Osteoblast (primary cell): ENCODE measurements at regions not wholly inside any gene's neighbourhood (a gene's known extent, or its start where the extent isn't known, plus 50 kb on each side); places are given as distances from the start of the nearest gene placed in this dataset.
"Not testable (repeated sequence)": the region's sequence is repeated elsewhere in the genome, so short reads cannot be mapped to it uniquely, and the experiment has no call there.

Experiments
- DNase-seq: peaks from one replicate; pipeline ENCODE4 v3.0.0; 2011; ENCODE audit warnings: low spot score, mixed read lengths; ENCODE audit not compliant: insufficient read length; ENCODE audit errors: missing footprints
- H2AFZ ChIP-seq: 2 replicates; pipeline ENCODE4 v1.6.0; 2011; ENCODE audit warnings: mild to moderate bottlenecking, low read length
- H3K27ac ChIP-seq: 2 replicates; pipeline ENCODE4 v1.5.1; 2011; ENCODE audit warnings: mild to moderate bottlenecking, low read depth, low read length, moderate library complexity
- H3K27me3 ChIP-seq: 2 replicates; pipeline ENCODE4 v1.6.0; 2012; ENCODE audit warnings: mild to moderate bottlenecking, control low read depth, inconsistent platforms, low read length, moderate library complexity; ENCODE audit not compliant: insufficient read depth
- H3K36me3 ChIP-seq: 2 replicates; pipeline ENCODE4 v1.5.1; 2011; ENCODE audit warnings: mild to moderate bottlenecking, low read length, control low read depth, moderate library complexity; ENCODE audit not compliant: insufficient read depth
- H3K4me1 ChIP-seq: 2 replicates; pipeline ENCODE4 v1.5.1; 2011; ENCODE audit warnings: mild to moderate bottlenecking, low read length, control low read depth, moderate library complexity; ENCODE audit not compliant: insufficient read depth
- H3K4me2 ChIP-seq: 2 replicates; pipeline ENCODE4 v1.6.0; 2011; ENCODE audit warnings: mild to moderate bottlenecking, low read length; ENCODE audit not compliant: insufficient read depth
- H3K4me3 ChIP-seq: fragments of 200-600 bp; sonication (generic); 3 replicates; pipeline ENCODE4 v1.5.1; 2012; ENCODE audit warnings: mild to moderate bottlenecking, low read length, inconsistent platforms; ENCODE audit not compliant: insufficient read depth
- H3K79me2 ChIP-seq: 2 replicates; pipeline ENCODE4 v1.6.0; 2012; ENCODE audit warnings: mild to moderate bottlenecking, low read length, control low read depth, inconsistent platforms; ENCODE audit not compliant: insufficient read depth
- H3K9me3 ChIP-seq: 2 replicates; pipeline ENCODE4 v1.5.1; 2011; ENCODE audit warnings: low read depth, low read length, control low read depth
- H4K20me1 ChIP-seq: 2 replicates; pipeline ENCODE4 v1.6.0; 2012; ENCODE audit warnings: mild to moderate bottlenecking, low read length, control low read depth; ENCODE audit not compliant: insufficient read depth
- CTCF ChIP-seq: IDR thresholded peaks from 2 replicates; pipeline ENCODE4 v1.5.1; 2011; ENCODE audit warnings: mild to moderate bottlenecking, low read depth, low read length, moderate library complexity; ENCODE audit errors: extremely low read depth

GRCh38 chr16:76875898-76876297 lies 315.1 kb upstream of the MON1B start:
- H3K4me1 ChIP-seq, result no peaks in the 10 kb centered on the region
- H3K27me3 ChIP-seq, result no peaks in the 10 kb centered on the region
- no peaks in the 10 kb centered on the region for H4K20me1 ChIP-seq
- no peak overlapping the region for H3K4me3 ChIP-seq
- H3K36me3 ChIP-seq, result no peaks in the 10 kb centered on the region
- DNase-seq, result no peak
- H2AFZ ChIP-seq, result no peak overlapping the region
- no peak overlapping the region for H3K4me2 ChIP-seq
- TF ChIP-seq CTCF, result no peak
- no peak overlapping the region for H3K27ac ChIP-seq
- no peaks in the 10 kb centered on the region for H3K79me2 ChIP-seq
- H3K9me3 ChIP-seq, result no peaks in the 10 kb centered on the region

GRCh38 chr16:76879420-76879819 lies 311.6 kb upstream of the MON1B start:
- no peaks in the 10 kb centered on the region for H3K27me3 ChIP-seq
- no peak overlapping the region for H3K4me3 ChIP-seq
- no peak for DNase-seq
- no peaks in the 10 kb centered on the region for H3K36me3 ChIP-seq
- no peaks in the 10 kb centered on the region for H3K4me1 ChIP-seq
- no peak overlapping the region for H2AFZ ChIP-seq
- H4K20me1 ChIP-seq, result no peaks in the 10 kb centered on the region
- H3K4me2 ChIP-seq, result no peak overlapping the region
- H3K79me2 ChIP-seq, result no peaks in the 10 kb centered on the region
- TF ChIP-seq CTCF, result no peak
- H3K27ac ChIP-seq, result no peak overlapping the region
- H3K9me3 ChIP-seq, result no peaks in the 10 kb centered on the region

- H3K9me3 ChIP-seq, H2AFZ ChIP-seq, H3K4me3 ChIP-seq, H4K20me1 ChIP-seq, DNase-seq, H3K27ac ChIP-seq, H3K27me3 ChIP-seq, H3K4me1 ChIP-seq, H3K79me2 ChIP-seq, H3K36me3 ChIP-seq, H3K4me2 ChIP-seq: not testable (repeated sequence)
These were observed 310.5 kb upstream of the MON1B start for GRCh38 chr16:76880523-76880922.

- H3K79me2 ChIP-seq, result no peaks in the 10 kb centered on the region
- no peaks in the 10 kb centered on the region for H3K9me3 ChIP-seq
- DNase-seq, result no peak
- no peaks in the 10 kb centered on the region for H3K27me3 ChIP-seq
- H4K20me1 ChIP-seq, result no peaks in the 10 kb centered on the region
- no peaks in the 10 kb centered on the region for H3K4me1 ChIP-seq
- no peak overlapping the region for H3K27ac ChIP-seq
- no peak overlapping the region for H3K4me2 ChIP-seq
- H3K36me3 ChIP-seq, result no peaks in the 10 kb centered on the region
- H2AFZ ChIP-seq, result no peak overlapping the region
- H3K4me3 ChIP-seq, result no peak overlapping the region
- TF ChIP-seq CTCF, result no peak
These were observed 308.9 kb upstream of the MON1B start for GRCh38 chr16:76882105-76882504.

GRCh38 chr16:76883076-76883475 lies 307.9 kb upstream of the MON1B start:
- Histone ChIP-seq H3K36me3 (no peaks in the 10 kb centered on the region), H3K4me2 (no peak overlapping the region), H3K27me3 (no peaks in the 10 kb centered on the region), H3K79me2 (no peaks in the 10 kb centered on the region), H3K4me3 (no peak overlapping the region), H3K9me3 (no peaks in the 10 kb centered on the region), H3K4me1 (no peaks in the 10 kb centered on the region), H2AFZ (no peak overlapping the region), H4K20me1 (no peaks in the 10 kb centered on the region), H3K27ac (no peak overlapping the region)
- TF ChIP-seq CTCF, result no peak
- no peak for DNase-seq
